ENCODE measurements at regions not wholly inside any gene's neighbourhood (a gene's known extent, or its start where the extent isn't known, plus 50 kb on each side); places are given as distances from the start of the nearest gene placed in this dataset.

DNA sequence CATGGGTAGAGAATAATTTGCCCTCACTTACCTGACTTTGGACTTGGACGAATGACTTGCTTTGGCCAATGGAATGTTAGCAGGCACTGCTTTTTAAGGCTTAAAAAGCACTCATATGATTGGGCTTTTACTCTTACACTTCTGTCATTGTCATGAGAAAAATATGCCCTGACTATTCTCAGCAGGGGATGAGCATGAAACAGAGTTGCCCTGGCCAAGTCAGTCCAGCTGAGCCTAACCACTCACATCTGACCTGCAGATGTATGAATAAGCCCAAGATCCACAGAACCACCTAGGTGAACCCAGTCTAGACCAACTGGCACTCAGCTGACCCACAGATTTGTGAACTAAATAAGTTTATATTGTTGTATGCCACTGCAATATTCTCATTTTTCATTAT, 573.5 kb downstream of the TNS3 start (continued):
- no peak for TF ChIP-seq RAD21 (IDR thresholded peaks at IDR 0.05 in 1 of 2, conservative IDR thresholded peaks at IDR 0.05 in 1 of 2; ENCODE audit: low read depth in 2 of 2, low read length in 2 of 2)

Data from H1 (cell line).